GM12892 (cell line): ENCODE measurements at regions not wholly inside any gene's neighbourhood (a gene's known extent, or its start where the extent isn't known, plus 50 kb on each side); places are given as distances from the start of the nearest gene placed in this dataset.

Source experiments
- POLR2A ChIP-seq: IDR thresholded peaks from 2 replicates; pipeline ENCODE4 v1.6.1; 2011; ENCODE audit warnings: low read depth, low read length, control low read depth
- POLR2AphosphoS5 ChIP-seq: IDR thresholded peaks from 2 replicates; pipeline ENCODE4 v1.6.1; 2011; ENCODE audit warnings: low read depth, low read length, control low read depth
- TAF1 ChIP-seq: IDR thresholded peaks from 2 replicates; pipeline ENCODE4 v1.6.1; 2011; ENCODE audit warnings: low read depth, mild to moderate bottlenecking, control low read depth, low read length, borderline replicate concordance

DNA sequence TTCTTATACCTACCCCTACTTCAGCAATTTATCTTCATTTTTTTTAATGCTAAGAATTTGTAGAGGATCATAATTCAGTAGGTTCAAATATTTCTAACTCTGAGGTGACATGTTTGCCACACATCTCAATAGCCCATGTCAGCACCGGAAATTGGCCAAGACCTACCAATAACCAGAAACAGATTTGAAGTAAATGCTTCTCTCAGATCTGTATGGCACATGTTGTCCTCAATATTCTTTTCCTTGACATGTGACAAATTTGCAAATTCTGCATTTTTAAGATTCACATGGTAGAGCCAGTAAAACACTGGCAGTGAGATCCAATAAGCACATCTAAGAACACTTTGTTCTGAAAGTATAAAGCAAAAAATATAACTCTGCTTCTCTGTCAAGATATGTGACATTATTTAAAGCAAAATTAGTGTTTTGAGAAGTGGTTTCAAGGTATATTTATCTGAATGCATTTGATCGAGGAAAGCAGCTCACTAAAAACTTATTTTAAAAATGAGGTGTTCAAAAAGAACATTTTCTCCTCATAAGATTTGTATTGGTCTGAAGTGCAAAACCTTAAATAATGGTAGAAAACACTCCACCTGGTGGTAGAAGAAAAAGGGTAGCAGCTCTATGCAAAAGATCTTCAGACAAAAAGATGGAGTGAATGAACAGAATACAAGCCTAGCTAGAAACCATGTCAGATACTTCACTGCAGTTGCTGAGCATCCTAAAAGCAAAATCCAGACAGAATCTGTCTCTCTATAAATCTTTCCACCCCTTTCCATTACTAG, 513.8 kb upstream of the FAM241A start:
- no peak for TF ChIP-seq POLR2AphosphoS5
- no peak for TF ChIP-seq POLR2A
- no peak for TF ChIP-seq TAF1
